ENCODE measurements at regions not wholly inside any gene's neighbourhood (a gene's known extent, or its start where the extent isn't known, plus 50 kb on each side); places are given as distances from the start of the nearest gene placed in this dataset.

- no peak for DNase-seq
These were observed 132.4 kb upstream of the CNTN1 start for GRCh38 chr12:40559865-40560264.

- no peak for DNase-seq
These were observed 131.4 kb upstream of the CNTN1 start for GRCh38 chr12:40560848-40561247.

- DNase-seq = no peak
These were observed 130.8 kb upstream of the CNTN1 start for GRCh38 chr12:40561395-40561966.

GRCh38 chr12:40565029-40565633 lies 127.1 kb upstream of the CNTN1 start:
- DNase-seq = no peak

- DNase-seq = no peak
These were observed 126.0 kb upstream of the CNTN1 start for GRCh38 chr12:40566271-40566670.

GRCh38 chr12:40569626-40570179 lies 122.5 kb upstream of the CNTN1 start:
- peak; percentile 32 for DNase-seq

GRCh38 chr12:40573024-40573423 lies 119.2 kb upstream of the CNTN1 start:
- no peak for DNase-seq

GRCh38 chr12:40575987-40576386 lies 116.3 kb upstream of the CNTN1 start:
- no peak for DNase-seq

- DNase-seq = no peak
These were observed 114.4 kb upstream of the CNTN1 start for GRCh38 chr12:40577834-40578233.

GRCh38 chr12:40579687-40580086 lies 112.6 kb upstream of the CNTN1 start:
- no peak for DNase-seq

- DNase-seq = no peak
These were observed 111.9 kb upstream of the CNTN1 start for GRCh38 chr12:40580346-40580745.

- no peak for DNase-seq
These were observed 110.3 kb upstream of the CNTN1 start for GRCh38 chr12:40581889-40582288.

- DNase-seq = no peak
These were observed 108.5 kb upstream of the CNTN1 start for GRCh38 chr12:40583743-40584142.

GRCh38 chr12:40584763-40585162 lies 107.5 kb upstream of the CNTN1 start:
- no peak for DNase-seq

- no peak for DNase-seq
These were observed 105.4 kb upstream of the CNTN1 start for GRCh38 chr12:40586823-40587222.

- no peak for DNase-seq
These were observed 104.8 kb upstream of the CNTN1 start for GRCh38 chr12:40587421-40587820.

GRCh38 chr12:40587970-40588369 lies 104.3 kb upstream of the CNTN1 start:
- no peak for DNase-seq

GRCh38 chr12:40597133-40597532 lies 95.1 kb upstream of the CNTN1 start:
- no peak for DNase-seq

- no peak for DNase-seq
These were observed 94.2 kb upstream of the CNTN1 start for GRCh38 chr12:40598073-40598472.

GRCh38 chr12:40602562-40602961 lies 89.7 kb upstream of the CNTN1 start:
- no peak for DNase-seq

GRCh38 chr12:40614923-40615322 lies 77.3 kb upstream of the CNTN1 start:
- DNase-seq = no peak

GRCh38 chr12:40615590-40615989 lies 76.6 kb upstream of the CNTN1 start:
- DNase-seq = no peak

- no peak for DNase-seq
These were observed 75.8 kb upstream of the CNTN1 start for GRCh38 chr12:40616383-40616915.

- DNase-seq = no peak
These were observed 73.6 kb upstream of the CNTN1 start for GRCh38 chr12:40618636-40619035.

- DNase-seq = no peak
These were observed 71.6 kb upstream of the CNTN1 start for GRCh38 chr12:40620564-40621019.
